Type B pancreatic cell (in vitro differentiated cells): ENCODE measurements at regions not wholly inside any gene's neighbourhood (a gene's known extent, or its start where the extent isn't known, plus 50 kb on each side); places are given as distances from the start of the nearest gene placed in this dataset.

Experiments used
- DNase-seq: peaks from one replicate; pipeline ENCODE4 v3.0.0; 2021; ENCODE audit warnings: mixed read lengths; ENCODE audit not compliant: unreplicated experiment; ENCODE audit errors: extremely low spot score
- H3K27ac Mint-ChIP-seq: 2 replicates; pipeline ENCODE4 v1.8.0; 2021; ENCODE audit warnings: mild to moderate bottlenecking, mixed read lengths
- H3K27me3 Mint-ChIP-seq: 2 replicates; pipeline ENCODE4 v1.8.0; 2021; ENCODE audit warnings: mixed read lengths
- H3K36me3 Mint-ChIP-seq: 2 replicates; pipeline ENCODE4 v1.8.0; 2021; ENCODE audit warnings: mixed read lengths
- H3K4me1 Mint-ChIP-seq: one replicate; pipeline ENCODE4 v1.8.0; 2021; ENCODE audit warnings: mixed read lengths; ENCODE audit not compliant: unreplicated experiment
- H3K4me3 Mint-ChIP-seq: 2 replicates; pipeline ENCODE4 v1.8.0; 2021; ENCODE audit warnings: mild to moderate bottlenecking, mixed read lengths
- H3K9me3 Mint-ChIP-seq: 2 replicates; pipeline ENCODE4 v1.8.0; 2021; ENCODE audit warnings: mixed read lengths
- CTCF ChIP-seq: fragments of 200-600 bp; sonication (generic); conservative IDR thresholded peaks from 2 replicates; pipeline ENCODE4 v1.5.0; 2021; ENCODE audit warnings: antibody characterized with exemption, mild to moderate bottlenecking

- no peak for DNase-seq
- no peaks in the 10 kb centered on the region for H3K9me3 Mint-ChIP-seq
- no peaks in the 10 kb centered on the region for H3K27me3 Mint-ChIP-seq
- H3K36me3 Mint-ChIP-seq = no peaks in the 10 kb centered on the region
- no peak overlapping the region for H3K4me3 Mint-ChIP-seq
- peaks cover 17% of the 10 kb centered on the region for H3K4me1 Mint-ChIP-seq
- no peak overlapping the region for H3K27ac Mint-ChIP-seq
- TF ChIP-seq CTCF = no peak
Measured at GRCh38 chr6:122154912-122155575, 244.4 kb upstream of the HSF2 start.

GRCh38 chr6:122161136-122161535, 238.3 kb upstream of the HSF2 start:
- H3K4me3 Mint-ChIP-seq = no peak overlapping the region
- H3K9me3 Mint-ChIP-seq = no peaks in the 10 kb centered on the region
- H3K36me3 Mint-ChIP-seq = no peaks in the 10 kb centered on the region
- H3K4me1 Mint-ChIP-seq = no peaks in the 10 kb centered on the region
- no peak for DNase-seq
- no peaks in the 10 kb centered on the region for H3K27me3 Mint-ChIP-seq
- TF ChIP-seq CTCF = no peak
- no peak overlapping the region for H3K27ac Mint-ChIP-seq

GRCh38 chr6:122165014-122165413, 234.4 kb upstream of the HSF2 start:
- H3K27ac Mint-ChIP-seq = no peak overlapping the region
- no peak for DNase-seq
- H3K4me1 Mint-ChIP-seq = no peaks in the 10 kb centered on the region
- H3K4me3 Mint-ChIP-seq = no peak overlapping the region
- H3K9me3 Mint-ChIP-seq = no peaks in the 10 kb centered on the region
- H3K27me3 Mint-ChIP-seq = no peaks in the 10 kb centered on the region
- H3K36me3 Mint-ChIP-seq = no peaks in the 10 kb centered on the region
- no peak for TF ChIP-seq CTCF

GRCh38 chr6:122170274-122170673, 229.2 kb upstream of the HSF2 start:
- Mint-ChIP-seq H3K36me3 (no peaks in the 10 kb centered on the region), H3K4me1 (no peaks in the 10 kb centered on the region), H3K9me3 (no peaks in the 10 kb centered on the region), H3K4me3 (no peak overlapping the region), H3K27me3 (no peaks in the 10 kb centered on the region), H3K27ac (no peak overlapping the region)
- no peak for TF ChIP-seq CTCF
- no peak for DNase-seq

GRCh38 chr6:122178988-122179387, 220.5 kb upstream of the HSF2 start:
- TF ChIP-seq CTCF = no peak
- Mint-ChIP-seq H3K9me3 (no peaks in the 10 kb centered on the region), H3K4me1 (peaks cover 14% of the 10 kb centered on the region), H3K27ac (no peak overlapping the region), H3K4me3 (no peak overlapping the region), H3K36me3 (no peaks in the 10 kb centered on the region), H3K27me3 (no peaks in the 10 kb centered on the region)
- no peak for DNase-seq

GRCh38 chr6:122180132-122180531, 219.3 kb upstream of the HSF2 start:
- TF ChIP-seq CTCF = peak; percentile 48
- Mint-ChIP-seq H3K4me1 (peaks cover 14% of the 10 kb centered on the region), H3K9me3 (no peaks in the 10 kb centered on the region), H3K4me3 (no peak overlapping the region), H3K27ac (no peak overlapping the region), H3K36me3 (no peaks in the 10 kb centered on the region), H3K27me3 (no peaks in the 10 kb centered on the region)
- DNase-seq = no peak
